Upper lobe of left lung (tissue), 6 donors: ENCODE measurements at regions not wholly inside any gene's neighbourhood (a gene's known extent, or its start where the extent isn't known, plus 50 kb on each side); places are given as distances from the start of the nearest gene placed in this dataset.

ENCODE experiments used
- ATAC-seq, 2 donors: fragments of 200-7000 bp; cut with Tn5 transposase; one replicate each; pipeline ENCODE4 v1.9.1; 2022; ENCODE audit warnings: mild to moderate bottlenecking in 2 of 2, moderate library complexity in 2 of 2; ENCODE audit not compliant: low FRiP score in 2 of 2
- DNase-seq, 2 donors: peaks; one replicate each; pipeline ENCODE4 v3.0.0-alpha.2; 2019 to 2020
- H3K27ac ChIP-seq, 4 donors: fragments of 200-600 bp; sonication (generic); one replicate each; pipeline ENCODE4 v1.5.1; 2016 to 2019
- H3K27me3 ChIP-seq, 4 donors: fragments of 200-600 bp; sonication (generic); one replicate each; pipeline ENCODE4 v1.5.1; 2017 to 2019
- H3K36me3 ChIP-seq, 4 donors: fragments of 200-600 bp; sonication (generic); one replicate each; pipeline ENCODE4 v1.5.1; 2016 to 2019
- H3K4me1 ChIP-seq, 4 donors: fragments of 200-600 bp; sonication (generic); one replicate each; pipeline ENCODE4 v1.5.1; 2018 to 2019
- H3K4me3 ChIP-seq, 4 donors: fragments of 200-600 bp; sonication (generic); one replicate each; pipeline ENCODE4 v1.5.1; 2017 to 2019; ENCODE audit warnings: mild to moderate bottlenecking in 2 of 4, moderate library complexity in 1 of 4
- H3K9me3 ChIP-seq, 4 donors: fragments of 200-600 bp; sonication (generic); one replicate each; pipeline ENCODE4 v1.5.1; 2018 to 2019
- EP300 ChIP-seq, 4 donors: sonication (generic); formaldehyde crosslinking; IDR thresholded peaks; one replicate each; pipeline ENCODE4 v1.5.1; 2017; ENCODE audit warnings: antibody characterized with exemption in 4 of 4, control low read depth in 2 of 4
- POLR2A ChIP-seq, 4 donors: fragments of 450-650 bp; IDR thresholded peaks; one replicate each; pipeline ENCODE4 v1.5.1; 2016 to 2017; ENCODE audit warnings: antibody characterized with exemption in 4 of 4, mild to moderate bottlenecking in 2 of 4
- POLR2AphosphoS5 ChIP-seq, 2 donors: sonication (generic); formaldehyde crosslinking; IDR thresholded peaks; one replicate each; pipeline ENCODE4 v1.5.1; 2017; ENCODE audit warnings: antibody characterized with exemption in 2 of 2
- WGBS, 2 donors: methylation state at CpG; one replicate each; pipeline ENCODE4 v1.1.5; 2017 to 2018; 5-methylcytosine and 5-hydroxymethylcytosine counted together
- TF ChIP-seq, protein P1 (sequence below), 6 experiments: fragments of 450-650 bp in 4 of 6; fragments of 200-600 bp in 2 of 6; sonication (generic) in 2 of 6; IDR thresholded peaks; one replicate each; pipeline ENCODE4 v1.5.1; 2016 to 2019; ENCODE audit warnings: antibody characterized with exemption in 6 of 6
- donor health status: DM: no; HTN: no; CAD: no; lungs with moderate emphysema.
- donor health status: DM: no; HTN: yes; CAD: no; lungs with severe emphysema.

DNA sequence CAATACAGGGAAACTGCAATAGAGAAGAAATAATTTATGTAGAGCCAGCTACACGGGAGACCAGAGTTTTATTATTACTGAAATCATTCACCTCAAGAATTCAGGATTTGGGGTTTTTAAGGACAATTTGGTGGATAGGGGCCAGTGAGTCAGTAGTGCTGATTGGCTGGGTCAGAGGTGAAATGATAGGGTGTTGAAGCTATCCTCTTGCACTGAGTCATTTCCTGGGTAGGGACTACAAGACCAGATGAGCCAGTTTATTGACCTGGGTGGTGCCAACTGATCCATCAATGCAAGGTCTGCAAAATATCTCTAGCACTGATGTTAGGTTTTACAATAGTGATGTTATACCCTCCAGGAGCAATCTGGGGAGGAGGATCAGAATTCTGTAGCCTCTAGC lies 486.3 kb downstream of the LRIG3 start:
- TF ChIP-seq POLR2A (IDR thresholded peaks at IDR 0.05) = no peak
- Histone ChIP-seq H3K4me1 (no peaks in the 10 kb centered on the region), H3K4me3 (no peak overlapping the region), H3K36me3 (no peaks in the 10 kb centered on the region), H3K27me3 (no peaks in the 10 kb centered on the region), H3K9me3 (no peaks in the 10 kb centered on the region), H3K27ac (no peak overlapping the region)
- ATAC-seq (no peak), DNase-seq (no peak)
- WGBS, 2 donors = 81 to 93% methylated on average over 1 of the region's 1 CpG

- TF ChIP-seq, protein P1, sequence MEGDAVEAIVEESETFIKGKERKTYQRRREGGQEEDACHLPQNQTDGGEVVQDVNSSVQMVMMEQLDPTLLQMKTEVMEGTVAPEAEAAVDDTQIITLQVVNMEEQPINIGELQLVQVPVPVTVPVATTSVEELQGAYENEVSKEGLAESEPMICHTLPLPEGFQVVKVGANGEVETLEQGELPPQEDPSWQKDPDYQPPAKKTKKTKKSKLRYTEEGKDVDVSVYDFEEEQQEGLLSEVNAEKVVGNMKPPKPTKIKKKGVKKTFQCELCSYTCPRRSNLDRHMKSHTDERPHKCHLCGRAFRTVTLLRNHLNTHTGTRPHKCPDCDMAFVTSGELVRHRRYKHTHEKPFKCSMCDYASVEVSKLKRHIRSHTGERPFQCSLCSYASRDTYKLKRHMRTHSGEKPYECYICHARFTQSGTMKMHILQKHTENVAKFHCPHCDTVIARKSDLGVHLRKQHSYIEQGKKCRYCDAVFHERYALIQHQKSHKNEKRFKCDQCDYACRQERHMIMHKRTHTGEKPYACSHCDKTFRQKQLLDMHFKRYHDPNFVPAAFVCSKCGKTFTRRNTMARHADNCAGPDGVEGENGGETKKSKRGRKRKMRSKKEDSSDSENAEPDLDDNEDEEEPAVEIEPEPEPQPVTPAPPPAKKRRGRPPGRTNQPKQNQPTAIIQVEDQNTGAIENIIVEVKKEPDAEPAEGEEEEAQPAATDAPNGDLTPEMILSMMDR (IDR thresholded peaks at IDR 0.05) = no peak
- no peak for TF ChIP-seq POLR2AphosphoS5 (IDR thresholded peaks at IDR 0.05)
- no peak for TF ChIP-seq POLR2A (IDR thresholded peaks at IDR 0.05)
- no peak for TF ChIP-seq EP300 (IDR thresholded peaks at IDR 0.05)
- DNase-seq (no peak), ATAC-seq (no peak)
- Histone ChIP-seq H3K4me1 (no peaks in the 10 kb centered on the region), H3K9me3 (no peaks in the 10 kb centered on the region), H3K4me3 (no peak overlapping the region), H3K27me3 (no peaks in the 10 kb centered on the region), H3K36me3 (no peaks in the 10 kb centered on the region), H3K27ac (no peak overlapping the region)
Observed at GRCh38 chr12:58434726-58435125, 485.6 kb downstream of the LRIG3 start.

DNA sequence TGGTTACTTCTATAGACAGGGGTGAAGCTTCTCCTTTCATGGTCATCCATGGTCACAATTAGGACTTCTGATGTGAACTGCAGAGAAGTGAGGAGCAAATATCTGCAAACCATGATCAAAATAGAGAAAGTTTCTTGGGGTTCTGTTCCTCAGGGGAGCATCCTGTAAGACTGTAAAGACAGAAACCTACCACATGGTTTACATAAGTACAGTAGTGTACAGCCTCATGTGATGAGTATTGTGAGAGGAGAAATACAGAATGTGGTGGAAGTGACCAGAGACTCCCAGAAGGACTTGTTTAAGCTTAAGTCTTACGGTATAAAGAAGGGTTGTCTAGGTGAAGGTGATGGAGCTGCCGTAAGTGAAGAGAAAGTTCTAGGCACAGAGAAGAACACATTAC lies 484.7 kb downstream of the LRIG3 start:
- no peak for ATAC-seq

GRCh38 chr12:58441483-58441882 lies 478.8 kb downstream of the LRIG3 start:
- TF ChIP-seq POLR2A (IDR thresholded peaks at IDR 0.05) (no peak), EP300 (IDR thresholded peaks at IDR 0.05) (no peak)
- ATAC-seq = no peak
- WGBS, 2 donors = 85 to 87% methylated on average over 2 of the region's 2 CpGs

More for the DNA sequence above, 484.7 kb downstream of the LRIG3 start:
- H3K9me3 ChIP-seq = no peaks in the 10 kb centered on the region
- no peaks in the 10 kb centered on the region for H3K4me1 ChIP-seq
- WGBS, 2 donors = 92 to 95% methylated on average over 2 of the region's 2 CpGs
- no peaks in the 10 kb centered on the region for H3K36me3 ChIP-seq
- no peaks in the 10 kb centered on the region for H3K27me3 ChIP-seq
- no peak overlapping the region for H3K4me3 ChIP-seq
- DNase-seq = no peak
- no peak overlapping the region for H3K27ac ChIP-seq
- TF ChIP-seq POLR2A (IDR thresholded peaks at IDR 0.05) (no peak), EP300 (IDR thresholded peaks at IDR 0.05) (no peak), POLR2AphosphoS5 (IDR thresholded peaks at IDR 0.05) (no peak)
- TF ChIP-seq, protein P1 (IDR thresholded peaks at IDR 0.05) = no peak

DNA sequence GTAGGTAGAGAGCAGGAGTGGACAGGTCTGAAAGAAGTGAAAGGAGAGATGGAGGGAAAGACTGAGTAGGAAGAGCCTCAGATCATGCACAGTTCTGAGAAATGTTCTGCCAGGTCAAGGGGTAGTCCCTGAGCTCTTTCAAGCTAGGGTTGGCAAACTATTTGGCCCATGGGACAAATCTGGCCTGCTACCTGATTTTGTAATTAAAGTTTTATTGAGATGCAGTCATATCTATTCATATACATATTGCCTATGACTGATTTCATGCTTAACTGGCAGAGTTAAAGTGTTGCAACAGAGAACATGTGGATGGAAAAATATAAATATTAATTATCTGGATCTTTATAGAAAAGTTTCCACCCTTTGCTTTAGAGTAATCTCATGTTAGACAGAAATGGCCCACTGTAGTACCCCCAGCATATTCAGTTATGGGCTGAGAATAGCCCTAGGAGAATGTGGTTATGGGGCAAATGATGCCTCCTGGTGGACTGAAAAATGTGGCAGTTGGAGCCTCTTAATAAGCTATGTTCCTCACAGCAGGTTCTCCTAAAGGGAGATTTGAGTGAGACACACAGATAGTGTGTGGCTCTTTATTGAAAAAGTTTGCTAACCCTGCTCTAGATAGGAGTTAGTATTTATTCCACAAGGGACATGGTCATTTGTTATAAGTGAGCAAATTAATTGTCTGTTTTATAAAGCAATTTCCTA lies 476.9 kb downstream of the LRIG3 start:
- ATAC-seq (peak in 1 of 2 donors; percentile 65), DNase-seq (no peak)
- no peaks in the 10 kb centered on the region for H3K9me3 ChIP-seq
- TF ChIP-seq EP300 (IDR thresholded peaks at IDR 0.05) (no peak), POLR2A (IDR thresholded peaks at IDR 0.05) (no peak)
- TF ChIP-seq, protein P1 (IDR thresholded peaks at IDR 0.05) = peak in 4 of 6 experiments; percentile 11 to 35 (median 28)
- peaks cover 0 to 4% (median 0%) of the 10 kb centered on the region in 4 donors for H3K4me1 ChIP-seq
- H3K4me3 ChIP-seq = no peak overlapping the region
- no peak overlapping the region for H3K27ac ChIP-seq
- H3K27me3 ChIP-seq = no peaks in the 10 kb centered on the region
- no peaks in the 10 kb centered on the region for H3K36me3 ChIP-seq

More at GRCh38 chr12:58441483-58441882, 478.8 kb downstream of the LRIG3 start:
- no peaks in the 10 kb centered on the region for H3K9me3 ChIP-seq
- H3K4me3 ChIP-seq = no peak overlapping the region
- no peak for DNase-seq
- no peak overlapping the region for H3K27ac ChIP-seq
- H3K4me1 ChIP-seq = peaks cover 0 to 4% (median 0%) of the 10 kb centered on the region in 4 donors
- no peaks in the 10 kb centered on the region for H3K36me3 ChIP-seq
- H3K27me3 ChIP-seq = no peaks in the 10 kb centered on the region

GRCh38 chr12:58443981-58444371 lies 476.3 kb downstream of the LRIG3 start:
- Histone ChIP-seq H3K27ac (no peak overlapping the region), H3K9me3 (no peaks in the 10 kb centered on the region), H3K4me3 (no peak overlapping the region), H3K36me3 (no peaks in the 10 kb centered on the region), H3K4me1 (peaks cover 0 to 4% (median 0%) of the 10 kb centered on the region in 4 donors), H3K27me3 (no peaks in the 10 kb centered on the region)
- ATAC-seq (peak in 1 of 2 donors; percentile 87), DNase-seq (peak in 1 of 2 donors; percentile 42)
- TF ChIP-seq, protein P1 (IDR thresholded peaks at IDR 0.05) = no peak
- TF ChIP-seq POLR2AphosphoS5 (IDR thresholded peaks at IDR 0.05) = no peak
- WGBS, 2 donors = 61 to 71% methylated on average over 8 of the region's 8 CpGs
